ENCODE measurements at regions not wholly inside any gene's neighbourhood (a gene's known extent, or its start where the extent isn't known, plus 50 kb on each side); places are given as distances from the start of the nearest gene placed in this dataset.

- no peak overlapping the region for H3K4me3 ChIP-seq (ENCODE audit: low read depth, low read length)
- peak; percentile 30 for DNase-seq (ENCODE audit: low read depth)
- TF ChIP-seq, protein P1, sequence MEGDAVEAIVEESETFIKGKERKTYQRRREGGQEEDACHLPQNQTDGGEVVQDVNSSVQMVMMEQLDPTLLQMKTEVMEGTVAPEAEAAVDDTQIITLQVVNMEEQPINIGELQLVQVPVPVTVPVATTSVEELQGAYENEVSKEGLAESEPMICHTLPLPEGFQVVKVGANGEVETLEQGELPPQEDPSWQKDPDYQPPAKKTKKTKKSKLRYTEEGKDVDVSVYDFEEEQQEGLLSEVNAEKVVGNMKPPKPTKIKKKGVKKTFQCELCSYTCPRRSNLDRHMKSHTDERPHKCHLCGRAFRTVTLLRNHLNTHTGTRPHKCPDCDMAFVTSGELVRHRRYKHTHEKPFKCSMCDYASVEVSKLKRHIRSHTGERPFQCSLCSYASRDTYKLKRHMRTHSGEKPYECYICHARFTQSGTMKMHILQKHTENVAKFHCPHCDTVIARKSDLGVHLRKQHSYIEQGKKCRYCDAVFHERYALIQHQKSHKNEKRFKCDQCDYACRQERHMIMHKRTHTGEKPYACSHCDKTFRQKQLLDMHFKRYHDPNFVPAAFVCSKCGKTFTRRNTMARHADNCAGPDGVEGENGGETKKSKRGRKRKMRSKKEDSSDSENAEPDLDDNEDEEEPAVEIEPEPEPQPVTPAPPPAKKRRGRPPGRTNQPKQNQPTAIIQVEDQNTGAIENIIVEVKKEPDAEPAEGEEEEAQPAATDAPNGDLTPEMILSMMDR (IDR thresholded peaks at IDR 0.05; ENCODE audit: insufficient read depth, low read depth, low read length, missing control alignments), result no peak
Observed at GRCh38 chr3:69435274-69436265, 49.7 kb upstream of the FRMD4B start.
